ENCODE measurements at regions not wholly inside any gene's neighbourhood (a gene's known extent, or its start where the extent isn't known, plus 50 kb on each side); places are given as distances from the start of the nearest gene placed in this dataset.

DNA sequence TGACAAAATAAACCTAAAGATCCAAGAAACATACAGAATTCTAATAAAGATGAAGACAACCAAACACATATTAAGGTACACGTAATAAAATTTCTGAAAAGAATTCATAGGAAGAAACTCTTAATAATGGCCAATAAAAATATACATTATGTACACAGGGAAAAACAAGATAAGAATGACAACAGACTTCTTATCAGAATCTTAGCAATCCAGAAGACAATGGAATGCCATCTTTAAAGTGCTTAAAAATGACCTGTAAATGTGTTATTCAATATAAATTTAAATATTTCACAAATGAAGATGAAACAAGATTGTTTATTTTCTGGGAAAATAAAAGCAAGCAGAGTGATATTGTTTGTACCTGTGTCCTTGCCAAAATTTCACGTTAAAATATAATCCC lies 530.4 kb upstream of the PTBP2 start:
- H3K36me3 ChIP-seq (ENCODE audit: control insufficient read depth, insufficient read depth, low read length): no peaks in the 10 kb centered on the region
- no peaks in the 10 kb centered on the region for H3K27me3 ChIP-seq (ENCODE audit: control insufficient read depth, insufficient read depth, low read length)
- DNase-seq (ENCODE audit: low read depth): no peak
- no peak overlapping the region for H3K4me3 ChIP-seq (ENCODE audit: low read depth, low read length)
- TF ChIP-seq, protein P1, sequence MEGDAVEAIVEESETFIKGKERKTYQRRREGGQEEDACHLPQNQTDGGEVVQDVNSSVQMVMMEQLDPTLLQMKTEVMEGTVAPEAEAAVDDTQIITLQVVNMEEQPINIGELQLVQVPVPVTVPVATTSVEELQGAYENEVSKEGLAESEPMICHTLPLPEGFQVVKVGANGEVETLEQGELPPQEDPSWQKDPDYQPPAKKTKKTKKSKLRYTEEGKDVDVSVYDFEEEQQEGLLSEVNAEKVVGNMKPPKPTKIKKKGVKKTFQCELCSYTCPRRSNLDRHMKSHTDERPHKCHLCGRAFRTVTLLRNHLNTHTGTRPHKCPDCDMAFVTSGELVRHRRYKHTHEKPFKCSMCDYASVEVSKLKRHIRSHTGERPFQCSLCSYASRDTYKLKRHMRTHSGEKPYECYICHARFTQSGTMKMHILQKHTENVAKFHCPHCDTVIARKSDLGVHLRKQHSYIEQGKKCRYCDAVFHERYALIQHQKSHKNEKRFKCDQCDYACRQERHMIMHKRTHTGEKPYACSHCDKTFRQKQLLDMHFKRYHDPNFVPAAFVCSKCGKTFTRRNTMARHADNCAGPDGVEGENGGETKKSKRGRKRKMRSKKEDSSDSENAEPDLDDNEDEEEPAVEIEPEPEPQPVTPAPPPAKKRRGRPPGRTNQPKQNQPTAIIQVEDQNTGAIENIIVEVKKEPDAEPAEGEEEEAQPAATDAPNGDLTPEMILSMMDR (IDR thresholded peaks at IDR 0.05; ENCODE audit: insufficient read depth, low read length, poor library complexity, severe bottlenecking): no peak

DNA sequence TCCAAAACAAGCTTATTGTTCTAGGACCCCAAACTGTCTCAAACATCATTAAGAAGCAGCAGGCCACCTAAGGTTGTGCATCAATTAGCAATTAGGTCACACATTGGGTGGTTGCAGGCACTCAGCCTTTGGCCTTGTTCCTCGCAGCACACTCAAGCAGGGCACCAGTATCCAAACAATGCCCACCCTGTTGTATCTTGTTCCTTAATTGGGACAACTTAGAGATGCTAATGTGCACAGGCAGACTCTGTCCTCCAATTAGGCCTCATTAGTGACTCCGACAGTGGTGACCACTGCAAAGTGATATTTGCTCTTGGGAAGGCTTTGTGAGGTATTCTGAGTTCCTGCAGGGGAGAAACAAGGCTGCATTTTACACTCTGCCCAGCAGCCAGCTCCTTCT lies 515.1 kb upstream of the PTBP2 start:
- DNase-seq (ENCODE audit: low read depth): no peak
- H3K27me3 ChIP-seq (ENCODE audit: control insufficient read depth, insufficient read depth, low read length): no peaks in the 10 kb centered on the region
- H3K36me3 ChIP-seq (ENCODE audit: control insufficient read depth, insufficient read depth, low read length): no peaks in the 10 kb centered on the region
- H3K4me3 ChIP-seq (ENCODE audit: low read depth, low read length): no peak overlapping the region
- TF ChIP-seq, protein P1 (IDR thresholded peaks at IDR 0.05; ENCODE audit: insufficient read depth, low read length, poor library complexity, severe bottlenecking): no peak

DNA sequence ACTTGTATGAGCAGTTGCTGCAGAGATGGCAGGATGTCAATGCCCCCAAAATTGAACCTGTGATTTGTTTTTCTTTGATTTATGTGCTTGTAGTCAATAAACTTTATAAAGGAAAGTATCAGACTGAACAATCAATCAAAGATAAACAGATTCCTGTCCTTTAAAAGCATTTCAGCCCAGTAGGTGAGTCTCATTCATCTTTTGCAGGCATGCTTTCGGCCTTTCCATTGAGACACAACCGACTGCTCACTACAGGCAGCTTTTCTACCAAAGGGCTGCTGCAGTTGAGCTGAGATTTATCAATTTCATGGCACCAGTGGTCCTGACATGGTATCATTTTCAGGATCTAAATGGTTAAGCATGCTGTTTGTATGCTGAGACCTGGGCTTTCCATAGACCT lies 513.6 kb upstream of the PTBP2 start:
- TF ChIP-seq, protein P1 (IDR thresholded peaks at IDR 0.05; ENCODE audit: insufficient read depth, low read length, poor library complexity, severe bottlenecking): no peak
- Histone ChIP-seq H3K27me3 (ENCODE audit: control insufficient read depth, insufficient read depth, low read length) (no peaks in the 10 kb centered on the region), H3K4me3 (ENCODE audit: low read depth, low read length) (no peak overlapping the region), H3K36me3 (ENCODE audit: control insufficient read depth, insufficient read depth, low read length) (no peaks in the 10 kb centered on the region)
- DNase-seq (ENCODE audit: low read depth): no peak

DNA sequence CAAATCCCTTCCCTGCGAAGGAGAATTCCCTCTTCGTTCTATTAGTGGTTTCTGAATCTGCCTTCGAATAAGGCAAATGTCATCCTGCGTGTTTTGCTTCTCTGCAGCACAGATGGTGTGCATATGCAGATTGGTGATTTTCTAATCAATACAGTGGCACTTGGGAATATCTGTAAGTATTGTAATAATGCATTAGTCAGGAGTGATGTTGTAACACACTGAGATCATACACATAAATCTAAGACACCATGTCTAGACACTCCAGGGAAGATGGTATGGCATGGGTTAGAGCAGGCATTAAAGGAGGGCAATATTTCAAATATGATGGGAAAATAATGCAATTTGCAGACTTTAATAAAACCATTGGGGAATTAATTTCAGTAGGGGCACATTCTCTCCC lies 513.2 kb upstream of the PTBP2 start:
- Histone ChIP-seq H3K27me3 (ENCODE audit: control insufficient read depth, insufficient read depth, low read length) (no peaks in the 10 kb centered on the region), H3K4me3 (ENCODE audit: low read depth, low read length) (no peak overlapping the region), H3K36me3 (ENCODE audit: control insufficient read depth, insufficient read depth, low read length) (no peaks in the 10 kb centered on the region)
- DNase-seq (ENCODE audit: low read depth): no peak
- TF ChIP-seq, protein P1 (IDR thresholded peaks at IDR 0.05; ENCODE audit: insufficient read depth, low read length, poor library complexity, severe bottlenecking): no peak

DNA sequence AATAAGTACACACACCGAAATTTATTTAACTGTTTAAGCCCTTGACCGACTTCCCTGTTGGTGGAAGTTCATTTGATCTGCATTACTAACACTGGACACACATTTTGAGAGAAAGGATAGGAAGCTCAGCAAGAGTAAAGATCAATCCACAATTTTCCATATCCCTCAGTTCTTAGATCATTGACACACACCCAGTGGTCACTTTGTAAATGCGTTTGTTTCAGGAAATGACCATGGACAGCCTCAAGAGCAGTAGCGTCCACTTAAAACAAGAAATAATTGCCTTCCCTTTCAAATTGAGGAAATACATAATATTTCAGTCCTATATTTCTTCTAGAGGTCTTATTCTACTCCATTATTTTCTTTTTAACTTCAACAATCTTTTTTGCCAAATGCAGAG lies 511.5 kb upstream of the PTBP2 start:
- TF ChIP-seq, protein P1 (IDR thresholded peaks at IDR 0.05; ENCODE audit: insufficient read depth, low read length, poor library complexity, severe bottlenecking): no peak
- DNase-seq (ENCODE audit: low read depth): no peak
- H3K36me3 ChIP-seq (ENCODE audit: control insufficient read depth, insufficient read depth, low read length): no peaks in the 10 kb centered on the region
- H3K27me3 ChIP-seq (ENCODE audit: control insufficient read depth, insufficient read depth, low read length): no peaks in the 10 kb centered on the region
- H3K4me3 ChIP-seq (ENCODE audit: low read depth, low read length): no peak overlapping the region

DNA sequence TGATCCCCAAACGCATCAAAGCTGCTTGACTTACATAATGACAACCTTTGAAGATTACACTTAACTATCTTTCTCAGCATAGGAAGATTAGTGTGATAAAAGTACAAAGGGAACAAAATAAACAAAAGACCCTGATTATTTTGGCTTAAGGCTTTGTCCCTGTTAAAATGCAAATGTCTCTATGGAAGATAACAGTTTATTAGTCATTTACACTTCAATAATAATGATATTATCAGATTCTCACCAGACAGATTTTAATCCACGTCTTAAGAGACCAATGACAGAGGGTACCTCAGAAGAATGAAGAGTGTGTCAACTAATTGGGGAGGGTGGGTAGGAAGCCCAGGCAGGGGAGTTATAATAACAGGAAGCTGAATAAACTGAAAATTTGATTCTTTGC lies 510.4 kb upstream of the PTBP2 start:
- TF ChIP-seq, protein P1 (IDR thresholded peaks at IDR 0.05; ENCODE audit: insufficient read depth, low read length, poor library complexity, severe bottlenecking): no peak
- DNase-seq (ENCODE audit: low read depth): no peak

More for the DNA sequence above, 510.4 kb upstream of the PTBP2 start:
- Histone ChIP-seq H3K27me3 (ENCODE audit: control insufficient read depth, insufficient read depth, low read length) (no peaks in the 10 kb centered on the region), H3K36me3 (ENCODE audit: control insufficient read depth, insufficient read depth, low read length) (no peaks in the 10 kb centered on the region), H3K4me3 (ENCODE audit: low read depth, low read length) (no peak overlapping the region)
